Ascending aorta (tissue), 2 donors: ENCODE measurements at regions not wholly inside any gene's neighbourhood (a gene's known extent, or its start where the extent isn't known, plus 50 kb on each side); places are given as distances from the start of the nearest gene placed in this dataset.
"Not testable (repeated sequence)": the region's sequence is repeated elsewhere in the genome, so short reads cannot be mapped to it uniquely, and the experiment has no call there.

Source experiments
- DNase-seq, 2 donors: peaks; one replicate each; pipeline ENCODE4 v3.0.0-alpha.2; 2019; ENCODE audit warnings: low spot score in 2 of 2
- H3K27ac ChIP-seq, 2 donors: fragments of 200-600 bp; sonication (generic); one replicate each; pipeline ENCODE4 v1.5.1; 2016 to 2017; ENCODE audit warnings: mild to moderate bottlenecking in 1 of 2
- H3K27me3 ChIP-seq: fragments of 200-600 bp; sonication (generic); one replicate; pipeline ENCODE4 v1.5.1; 2017
- H3K36me3 ChIP-seq, 2 donors: fragments of 200-600 bp; sonication (generic); one replicate each; pipeline ENCODE4 v1.5.1; 2016
- H3K4me1 ChIP-seq, 2 donors: fragments of 200-600 bp; sonication (generic); one replicate each; pipeline ENCODE4 v1.5.1; 2016 to 2017; ENCODE audit warnings: mild to moderate bottlenecking in 1 of 2
- H3K4me3 ChIP-seq, 2 donors: fragments of 200-600 bp; sonication (generic); one replicate each; pipeline ENCODE4 v1.5.1; 2016 to 2017; ENCODE audit warnings: mild to moderate bottlenecking in 1 of 2
- H3K9me3 ChIP-seq, 2 donors: fragments of 200-600 bp; sonication (generic); one replicate each; pipeline ENCODE4 v1.5.1; 2016
- intact Hi-C: fragments of 100-400 bp; cut with DNase I; formaldehyde crosslinking; loops from one replicate; pipeline ENCODE4 v1.15.1; 2023
- TF ChIP-seq, protein P1 (sequence below), 3 experiments: fragments of 200-600 bp in 2 of 3; fragments of 450-650 bp in 1 of 3; sonication (generic) in 2 of 3; IDR thresholded peaks; one replicate each; pipeline ENCODE4 v1.5.1; 2016 to 2019; ENCODE audit warnings: antibody characterized with exemption in 3 of 3, mild to moderate bottlenecking in 1 of 3, moderate library complexity in 1 of 3

DNA sequence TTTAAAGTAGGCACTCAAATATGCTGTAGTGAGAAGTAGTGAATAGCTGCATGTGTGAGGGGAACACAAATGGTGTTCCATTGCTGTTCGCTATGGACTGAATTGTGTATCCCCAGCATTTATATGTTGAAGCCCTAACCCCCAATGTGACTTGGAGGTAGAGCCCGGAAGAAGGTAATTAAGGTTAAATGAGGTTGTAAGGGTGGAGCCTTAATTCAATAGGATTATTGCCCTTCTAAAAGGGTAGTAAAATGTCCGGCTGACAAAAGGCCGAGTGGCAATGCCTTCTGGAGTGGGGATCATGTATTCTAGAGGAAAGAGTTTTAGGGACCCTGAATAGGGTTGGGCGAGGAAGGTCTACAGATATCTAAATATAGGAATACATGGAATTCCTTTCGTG, 168.9 kb upstream of the NUDT10 start:
- TF ChIP-seq, protein P1, sequence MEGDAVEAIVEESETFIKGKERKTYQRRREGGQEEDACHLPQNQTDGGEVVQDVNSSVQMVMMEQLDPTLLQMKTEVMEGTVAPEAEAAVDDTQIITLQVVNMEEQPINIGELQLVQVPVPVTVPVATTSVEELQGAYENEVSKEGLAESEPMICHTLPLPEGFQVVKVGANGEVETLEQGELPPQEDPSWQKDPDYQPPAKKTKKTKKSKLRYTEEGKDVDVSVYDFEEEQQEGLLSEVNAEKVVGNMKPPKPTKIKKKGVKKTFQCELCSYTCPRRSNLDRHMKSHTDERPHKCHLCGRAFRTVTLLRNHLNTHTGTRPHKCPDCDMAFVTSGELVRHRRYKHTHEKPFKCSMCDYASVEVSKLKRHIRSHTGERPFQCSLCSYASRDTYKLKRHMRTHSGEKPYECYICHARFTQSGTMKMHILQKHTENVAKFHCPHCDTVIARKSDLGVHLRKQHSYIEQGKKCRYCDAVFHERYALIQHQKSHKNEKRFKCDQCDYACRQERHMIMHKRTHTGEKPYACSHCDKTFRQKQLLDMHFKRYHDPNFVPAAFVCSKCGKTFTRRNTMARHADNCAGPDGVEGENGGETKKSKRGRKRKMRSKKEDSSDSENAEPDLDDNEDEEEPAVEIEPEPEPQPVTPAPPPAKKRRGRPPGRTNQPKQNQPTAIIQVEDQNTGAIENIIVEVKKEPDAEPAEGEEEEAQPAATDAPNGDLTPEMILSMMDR (IDR thresholded peaks at IDR 0.05) = no peak
- intact Hi-C loops = no loop called here
- Histone ChIP-seq H3K4me1 (no peaks in the 10 kb centered on the region), H3K36me3 (no peaks in the 10 kb centered on the region), H3K9me3 (no peaks in the 10 kb centered on the region), H3K4me3 (no peak overlapping the region), H3K27me3 (no peaks in the 10 kb centered on the region), H3K27ac (no peak overlapping the region)
- DNase-seq = no peak

DNA sequence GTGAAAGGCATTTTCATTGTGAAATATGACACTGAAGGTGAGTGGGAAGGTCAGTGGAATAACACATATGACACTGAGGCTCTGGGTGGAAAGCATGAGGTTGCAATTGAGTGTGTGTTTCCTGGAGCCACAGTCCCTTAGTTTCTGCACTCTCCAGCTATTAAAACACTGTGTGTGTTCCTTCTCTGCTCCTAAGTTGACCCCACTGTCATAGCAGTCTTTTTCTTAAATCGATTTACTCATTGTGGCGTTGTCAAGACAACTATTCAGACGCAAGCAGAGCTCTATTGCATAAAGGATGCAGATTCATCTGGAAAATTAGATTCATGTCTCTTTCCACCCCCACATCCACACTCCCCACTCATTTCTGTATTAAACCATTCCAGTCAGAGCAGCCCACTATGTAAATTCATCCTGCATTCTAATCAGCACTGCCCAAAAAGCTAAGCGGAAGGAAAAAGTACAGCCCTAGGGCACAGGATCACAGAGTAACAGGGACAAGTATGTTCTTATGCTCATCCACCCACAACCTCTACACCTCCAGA, 154.2 kb upstream of the NUDT10 start:
- H3K4me3 ChIP-seq, H3K9me3 ChIP-seq, H3K4me1 ChIP-seq, H3K36me3 ChIP-seq, intact Hi-C loops, DNase-seq, H3K27ac ChIP-seq, H3K27me3 ChIP-seq: not testable (repeated sequence)

DNA sequence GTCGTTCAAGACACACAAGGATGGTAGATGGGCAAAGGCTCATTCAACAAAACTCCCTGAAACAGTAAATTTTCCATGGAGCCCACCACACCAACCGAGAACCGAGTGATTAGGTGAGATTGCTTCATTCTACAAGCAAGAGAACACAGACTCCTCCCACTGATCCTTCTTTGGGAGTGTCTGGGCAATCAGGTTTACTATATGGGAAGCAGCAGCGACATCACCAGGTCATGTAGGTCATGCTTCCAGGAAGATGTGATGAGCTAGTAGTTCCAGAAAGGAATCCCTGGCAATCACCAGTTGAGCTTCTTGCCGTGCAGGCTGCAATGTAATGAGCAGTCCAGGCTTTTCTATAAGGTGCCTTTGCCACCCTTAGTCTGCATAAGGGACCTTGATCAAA, 152.8 kb upstream of the NUDT10 start:
- H3K27ac ChIP-seq, H3K27me3 ChIP-seq, DNase-seq, intact Hi-C loops, H3K36me3 ChIP-seq, H3K4me3 ChIP-seq, H3K4me1 ChIP-seq, H3K9me3 ChIP-seq: not testable (repeated sequence)

DNA sequence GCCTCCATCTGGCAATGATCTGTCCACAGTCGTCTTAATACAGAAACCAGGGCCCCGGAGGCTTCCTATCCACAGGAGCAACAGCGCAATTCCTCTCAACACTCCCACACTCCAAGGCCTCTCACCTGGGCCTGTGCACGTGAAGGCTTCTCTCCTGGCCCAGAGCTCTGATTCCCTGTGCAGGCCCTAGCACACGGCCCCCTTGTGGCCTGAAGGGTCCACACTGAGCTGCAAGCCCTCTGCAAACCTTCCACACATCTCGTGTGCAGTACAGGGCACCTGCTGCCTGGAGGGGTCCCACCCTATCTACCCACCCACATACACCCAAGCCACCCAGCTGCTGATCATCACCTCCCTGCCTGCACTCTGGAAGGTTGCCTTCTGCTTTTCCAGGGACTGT, 150.1 kb upstream of the NUDT10 start:
- H3K27ac ChIP-seq = no peak overlapping the region
- no peaks in the 10 kb centered on the region for H3K4me1 ChIP-seq
- intact Hi-C loops = no loop called here
- H3K4me3 ChIP-seq = no peak overlapping the region
- no peaks in the 10 kb centered on the region for H3K27me3 ChIP-seq
- no peak for DNase-seq
- H3K9me3 ChIP-seq = no peaks in the 10 kb centered on the region
- no peaks in the 10 kb centered on the region for H3K36me3 ChIP-seq
- TF ChIP-seq, protein P1 (IDR thresholded peaks at IDR 0.05) = no peak

DNA sequence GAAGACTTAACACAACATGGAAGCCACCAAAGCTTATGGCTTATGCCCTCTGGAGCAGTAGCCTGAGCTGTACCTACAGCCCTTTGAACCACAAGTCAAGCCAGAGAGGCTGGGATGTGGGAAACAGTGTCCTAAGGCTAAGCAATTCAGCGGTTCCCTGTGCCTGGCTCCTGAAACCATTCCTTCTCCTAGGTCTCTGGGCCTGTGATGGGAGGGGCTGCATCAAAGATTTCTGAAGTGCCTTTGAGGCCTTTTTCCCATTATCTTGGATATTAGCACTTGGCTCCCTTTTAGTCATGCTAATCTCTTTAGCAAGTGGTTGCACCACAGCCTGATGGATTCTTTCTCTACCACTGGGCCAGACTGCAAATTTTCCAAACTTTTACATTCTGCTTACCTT, 140.5 kb upstream of the NUDT10 start:
- H3K4me3 ChIP-seq = no peak overlapping the region
- TF ChIP-seq, protein P1 (IDR thresholded peaks at IDR 0.05) = no peak
- intact Hi-C loops = no loop called here
- no peaks in the 10 kb centered on the region for H3K36me3 ChIP-seq
- H3K9me3 ChIP-seq = peaks cover 0 to 6% of the 10 kb centered on the region in 2 donors
- no peak overlapping the region for H3K27ac ChIP-seq
- DNase-seq = no peak
- no peaks in the 10 kb centered on the region for H3K27me3 ChIP-seq
- no peaks in the 10 kb centered on the region for H3K4me1 ChIP-seq

DNA sequence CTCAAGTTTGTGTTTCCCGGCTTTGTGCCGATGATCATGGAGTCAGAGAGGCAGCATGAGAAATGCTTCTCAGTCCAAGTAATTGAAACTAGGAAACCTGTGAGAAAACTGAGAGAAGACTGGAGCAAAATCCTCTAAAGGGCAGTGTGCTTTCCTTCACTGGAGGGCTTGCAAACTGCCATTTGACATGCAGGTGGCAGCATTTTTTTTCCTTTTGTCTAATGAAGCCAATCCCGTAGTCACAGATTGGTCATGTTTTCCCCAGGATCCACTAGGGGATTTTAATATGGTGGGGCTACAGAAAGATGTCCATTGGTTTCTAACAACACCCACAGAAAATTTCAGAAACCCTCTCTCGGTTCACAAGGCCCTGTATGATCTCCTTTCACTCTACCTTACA, 117.4 kb upstream of the NUDT10 start:
- intact Hi-C loops = no loop called here
- H3K9me3 ChIP-seq = no peaks in the 10 kb centered on the region

More for the DNA sequence above, 117.4 kb upstream of the NUDT10 start:
- no peak overlapping the region for H3K4me3 ChIP-seq
- DNase-seq = no peak
- H3K27me3 ChIP-seq = no peaks in the 10 kb centered on the region
- no peaks in the 10 kb centered on the region for H3K4me1 ChIP-seq
- H3K36me3 ChIP-seq = no peaks in the 10 kb centered on the region
- H3K27ac ChIP-seq = no peak overlapping the region
- TF ChIP-seq, protein P1 (IDR thresholded peaks at IDR 0.05) = no peak
